Dermis blood vessel endothelial cell (primary cell): ENCODE measurements at regions not wholly inside any gene's neighbourhood (a gene's known extent, or its start where the extent isn't known, plus 50 kb on each side); places are given as distances from the start of the nearest gene placed in this dataset.

ENCODE experiments used
- DNase-seq: peaks from one replicate; pipeline ENCODE4 v3.0.0; 2010

DNA sequence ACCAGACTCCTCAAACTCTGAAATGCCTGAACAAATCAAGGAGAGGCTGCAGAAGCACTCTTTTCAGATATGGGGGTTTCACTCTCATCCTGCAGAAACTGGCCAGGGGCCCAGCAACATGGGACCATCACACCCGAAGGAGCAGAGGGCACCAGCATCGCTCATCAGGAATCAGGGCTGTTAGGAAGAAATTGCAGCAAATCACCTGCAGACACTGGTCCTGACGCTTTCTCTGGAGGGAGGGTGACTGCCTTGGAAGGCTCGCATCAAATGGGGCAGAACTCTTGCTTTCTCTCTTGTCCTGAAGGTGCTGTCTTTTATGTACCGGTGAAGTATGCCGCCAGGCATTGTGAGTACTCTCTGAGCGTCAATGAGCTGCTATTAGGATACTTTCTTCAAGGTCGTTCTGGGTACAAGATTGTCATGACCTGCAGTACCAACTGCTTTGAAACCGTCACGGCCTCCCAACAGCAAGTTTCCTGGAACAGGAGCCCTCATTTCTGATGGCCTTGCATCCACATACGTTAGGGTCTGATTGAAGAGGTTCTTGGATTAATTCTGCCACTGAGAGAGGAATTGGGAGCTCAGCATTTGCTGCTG lies 155.7 kb upstream of the SOX1 start:
- DNase-seq, result no peak

DNA sequence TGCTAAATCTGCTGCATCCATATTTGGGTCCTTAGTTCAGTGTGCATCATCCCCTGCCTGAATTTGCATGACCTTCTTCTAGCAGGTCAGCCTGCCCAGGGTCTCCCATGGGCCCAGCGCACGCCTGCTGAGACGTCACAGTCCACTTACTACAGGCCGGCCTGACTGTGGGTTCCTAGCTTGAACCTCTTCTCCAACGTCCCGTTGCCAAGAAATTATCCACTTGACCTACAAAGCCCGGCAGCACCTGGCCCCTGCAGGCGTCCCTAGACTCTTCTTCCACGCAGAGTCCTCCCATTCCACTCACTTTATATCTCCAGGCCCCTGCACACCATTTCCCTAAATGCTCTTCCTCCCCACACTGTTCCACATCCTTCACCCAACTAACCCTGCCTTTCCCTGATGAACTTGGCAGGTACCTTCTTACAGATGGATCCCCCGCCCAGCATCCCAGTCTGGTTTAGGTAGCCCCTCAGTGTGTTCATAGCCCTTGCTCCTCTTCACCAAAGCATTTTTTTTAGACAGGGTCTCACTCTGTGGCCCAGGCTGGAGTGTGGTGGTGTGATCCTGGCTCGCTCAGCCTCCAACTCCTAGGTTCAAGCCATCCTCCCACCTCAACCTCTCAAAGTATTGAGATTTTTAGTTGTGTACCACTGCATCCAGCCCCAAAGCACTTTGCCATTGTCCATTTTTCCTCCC lies 155.0 kb upstream of the SOX1 start:
- DNase-seq, result no peak

DNA sequence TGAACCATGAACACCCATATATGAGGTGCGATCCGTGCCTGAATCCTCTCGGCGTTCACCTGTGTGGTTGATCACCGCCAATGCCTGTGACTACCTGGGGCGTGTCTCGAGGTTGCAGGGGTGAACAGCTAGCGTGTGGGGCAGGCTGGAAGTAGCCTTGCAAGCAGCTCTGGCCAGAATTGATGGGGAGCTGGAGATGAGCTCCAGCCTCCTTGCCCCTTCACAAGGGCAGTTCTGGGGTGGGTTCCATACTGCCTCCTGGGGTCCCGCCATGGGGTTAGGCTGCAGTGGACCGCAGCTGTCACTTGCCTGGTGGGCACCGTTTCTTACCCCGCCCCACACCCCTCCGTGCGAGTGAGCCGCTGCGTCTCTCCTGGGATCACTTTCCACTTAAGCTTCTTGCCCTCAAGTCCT lies 154.5 kb upstream of the SOX1 start:
- no peak for DNase-seq

DNA sequence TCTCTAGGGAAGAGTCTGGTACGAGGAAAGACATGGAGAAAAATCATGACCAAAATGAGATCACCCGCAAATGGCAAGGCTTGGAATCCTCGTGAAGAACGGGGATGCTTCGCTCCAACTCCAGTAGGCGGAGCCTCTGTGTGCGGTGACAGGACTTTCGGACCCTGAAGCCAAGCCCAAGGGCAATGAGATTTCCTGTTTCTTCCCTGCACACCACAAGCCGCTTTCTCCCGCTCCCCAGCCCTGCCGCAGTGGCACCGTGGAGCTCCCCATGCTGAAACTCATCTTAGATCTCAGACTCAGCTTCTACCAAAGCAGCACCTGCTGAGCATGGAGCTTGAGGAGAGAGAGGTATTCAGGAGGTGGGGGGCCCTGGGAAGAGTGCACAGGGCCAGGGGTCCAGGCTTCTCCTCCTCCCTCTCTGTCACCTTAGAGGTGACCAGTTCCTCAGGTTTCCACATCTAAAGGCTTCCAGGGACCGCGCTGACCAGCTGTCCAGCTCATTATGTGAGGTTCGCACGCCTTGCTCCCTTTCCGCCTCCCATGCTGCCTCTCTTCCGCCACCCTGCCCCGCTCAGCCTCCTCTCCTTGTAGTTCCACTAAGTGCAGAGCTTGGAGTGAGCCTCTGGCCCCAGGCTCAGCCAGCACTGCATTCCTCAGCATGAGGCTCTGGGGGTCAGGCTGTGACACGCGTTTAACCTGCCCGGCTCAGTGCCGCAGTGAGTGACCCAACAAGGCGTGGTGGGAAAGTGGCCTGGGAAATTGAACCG lies 153.8 kb upstream of the SOX1 start:
- DNase-seq, result no peak

DNA sequence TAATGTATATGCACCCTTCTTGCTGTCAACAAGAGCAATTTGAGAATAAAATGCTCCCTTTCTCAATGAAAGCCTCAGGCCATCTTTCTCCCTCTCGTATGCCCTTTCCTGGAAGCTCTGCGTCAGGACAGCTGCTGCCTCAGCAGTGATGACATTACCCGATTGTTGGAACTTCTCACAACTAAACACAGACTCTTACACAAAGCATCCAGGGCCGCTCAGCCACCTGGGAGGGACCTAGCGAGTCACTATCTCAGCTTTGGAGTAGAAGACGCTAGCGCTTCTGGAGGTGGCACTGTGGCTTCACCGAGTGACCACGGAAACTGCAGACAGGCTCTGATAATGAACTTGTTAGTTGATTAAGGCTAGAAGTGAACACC lies 153.2 kb upstream of the SOX1 start:
- DNase-seq, result no peak

DNA sequence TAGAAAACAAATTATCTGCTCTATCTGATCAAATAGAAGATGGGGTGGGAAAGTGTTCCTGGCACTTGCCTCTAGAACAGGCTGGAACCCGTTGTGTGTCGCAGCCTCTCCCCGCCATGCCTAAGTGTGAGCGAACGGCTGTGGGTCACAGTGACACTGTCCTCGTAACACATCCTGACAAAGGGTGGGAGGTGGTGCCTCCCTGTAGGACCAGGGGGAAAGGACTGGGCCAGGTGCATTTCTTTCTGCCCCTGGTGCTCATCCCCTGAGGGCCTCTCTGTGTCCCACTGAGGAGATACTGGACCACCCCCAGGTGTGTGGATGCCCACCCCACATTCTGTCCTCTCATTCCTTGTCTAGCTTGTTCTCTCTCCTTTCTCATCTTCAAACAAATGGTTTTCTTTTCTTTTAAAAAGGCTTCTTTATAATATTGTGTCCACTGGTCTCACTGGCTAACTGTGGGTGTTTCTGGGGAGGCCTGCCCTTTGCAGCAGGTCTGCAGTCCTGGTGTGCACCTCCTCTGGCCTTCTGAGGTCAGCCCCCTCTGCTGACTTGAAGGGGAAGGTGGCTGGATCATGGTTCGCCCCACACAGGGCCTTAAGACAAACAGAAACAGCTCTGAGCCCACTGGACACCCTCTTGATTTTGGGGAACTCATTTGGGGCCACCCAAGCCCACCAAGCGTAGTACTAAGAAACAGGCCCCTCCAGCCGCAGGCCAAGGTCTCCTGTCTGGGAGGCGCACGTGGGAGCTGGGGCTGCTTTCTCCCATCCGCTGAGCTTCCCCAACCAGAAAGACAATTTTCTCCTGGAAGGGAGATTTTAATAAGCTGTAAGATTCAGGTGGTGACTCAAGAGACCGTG lies 152.5 kb upstream of the SOX1 start:
- DNase-seq, result no peak

DNA sequence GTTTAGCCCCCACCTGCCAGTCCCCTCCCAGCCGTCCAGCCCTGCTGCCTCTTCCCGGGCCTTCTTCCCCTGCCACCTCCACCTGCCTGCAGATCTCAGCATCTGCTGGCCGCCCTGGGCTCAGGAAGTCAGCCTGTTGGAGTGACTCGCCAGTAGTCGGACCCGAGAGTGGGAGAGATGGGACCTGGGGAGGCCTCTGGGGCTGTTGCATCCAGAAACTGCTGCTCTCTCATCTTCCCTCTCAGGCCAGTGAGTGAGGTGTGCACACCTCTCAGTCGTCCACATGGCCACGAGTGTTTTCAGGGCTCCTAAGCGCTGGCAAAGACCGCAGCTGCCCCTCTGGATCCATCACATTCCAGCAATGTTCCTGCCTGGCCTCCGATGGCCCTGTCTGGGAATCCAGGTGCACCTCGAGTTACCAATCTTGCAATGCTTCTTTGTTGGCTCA lies 151.8 kb upstream of the SOX1 start:
- DNase-seq, result no peak

DNA sequence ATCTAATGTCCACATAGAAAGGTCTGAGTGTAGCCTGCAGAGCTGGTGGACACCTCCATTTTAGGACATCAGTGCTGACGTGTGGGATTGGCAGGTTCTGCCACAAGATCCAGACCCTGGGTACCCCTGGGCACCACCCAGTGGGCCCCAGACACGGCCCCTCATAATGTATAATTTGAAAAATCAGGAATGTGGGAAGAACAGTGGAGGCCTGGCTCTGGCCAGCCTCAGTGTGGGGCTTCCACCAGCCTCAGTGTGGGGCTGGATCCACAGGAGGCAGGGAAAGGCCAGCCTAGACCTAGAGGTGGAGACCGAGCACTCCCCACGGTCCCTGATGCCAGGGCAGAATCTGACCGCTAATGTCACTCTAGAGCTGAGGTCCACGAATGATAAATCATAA lies 150.7 kb upstream of the SOX1 start:
- no peak for DNase-seq

DNA sequence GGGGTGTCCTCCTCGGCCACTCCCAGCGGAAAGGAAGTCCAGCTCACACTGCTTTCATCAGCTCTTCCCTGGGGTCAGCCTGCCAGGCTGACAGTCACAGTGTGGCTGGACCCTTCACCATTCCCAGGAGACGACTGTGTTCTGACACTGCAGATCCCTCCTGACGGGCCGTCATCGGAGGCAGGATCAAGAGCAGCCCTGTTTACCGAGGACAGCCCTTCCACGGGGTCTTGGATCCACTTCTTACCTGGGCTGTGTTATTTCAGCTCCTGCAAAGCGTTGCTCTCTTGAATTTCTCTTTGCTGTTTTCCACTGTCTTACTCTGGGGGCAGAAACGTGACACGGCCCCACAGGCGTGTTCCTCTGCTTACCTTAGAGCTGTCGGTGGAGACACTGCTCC lies 149.9 kb upstream of the SOX1 start:
- DNase-seq, result no peak

DNA sequence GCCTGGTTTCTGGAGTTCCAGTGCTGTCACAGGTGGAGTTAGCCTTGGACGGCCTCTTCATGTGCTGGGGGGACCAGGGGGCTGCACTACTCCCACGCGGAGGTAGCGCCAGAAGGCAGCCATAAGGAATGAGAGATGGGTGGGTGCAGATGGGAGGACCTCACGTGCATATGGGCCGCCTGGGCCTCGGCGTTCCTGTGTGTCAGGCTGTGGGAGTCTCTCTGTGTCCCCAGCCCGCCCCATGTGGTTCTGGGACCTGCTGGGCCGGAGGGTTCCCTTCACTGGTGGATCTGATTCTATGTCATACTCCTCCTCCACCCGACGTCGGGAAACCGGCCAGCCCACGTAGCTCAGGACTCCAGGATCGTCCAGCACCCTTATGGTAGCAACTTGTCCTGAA lies 149.0 kb upstream of the SOX1 start:
- DNase-seq, result no peak

DNA sequence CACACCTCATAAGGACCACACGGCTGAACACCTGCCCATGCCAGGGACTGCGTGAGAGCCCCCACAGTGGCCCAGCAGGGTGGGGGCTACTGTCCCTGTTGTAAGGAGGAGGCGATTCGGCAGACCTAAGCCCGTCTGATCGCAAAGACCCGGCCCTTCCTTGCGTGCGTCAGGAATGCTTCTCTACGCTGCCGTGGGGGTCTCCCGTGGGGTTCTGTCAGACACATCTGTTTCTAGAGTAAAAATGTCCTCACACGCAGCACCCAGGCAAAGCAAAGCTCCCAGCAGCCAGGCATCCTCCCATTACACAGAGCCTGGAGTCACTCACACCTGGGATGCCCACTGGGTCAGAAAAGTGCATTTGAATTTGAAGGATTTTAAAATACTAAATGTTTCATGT lies 147.7 kb upstream of the SOX1 start:
- DNase-seq, result no peak

DNA sequence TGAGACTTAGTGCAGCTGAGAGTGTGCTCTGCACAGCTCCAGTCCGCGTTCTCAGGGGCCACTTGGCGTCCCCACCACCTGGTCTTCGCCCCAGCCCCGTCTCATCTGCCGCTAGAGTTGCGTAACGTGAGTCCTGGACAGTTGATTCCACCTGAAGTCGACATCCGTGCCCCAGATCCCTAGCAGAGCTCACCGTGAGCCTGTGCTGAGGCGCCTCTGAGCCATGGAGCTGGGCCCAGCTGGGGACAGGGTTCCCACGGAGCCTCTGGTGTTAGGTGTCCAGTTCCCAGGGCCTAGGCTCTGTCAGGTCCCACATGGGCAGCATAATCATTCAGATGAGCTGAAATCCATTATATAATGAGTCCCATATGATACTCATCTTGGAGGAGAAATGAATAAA lies 147.1 kb upstream of the SOX1 start:
- no peak for DNase-seq

DNA sequence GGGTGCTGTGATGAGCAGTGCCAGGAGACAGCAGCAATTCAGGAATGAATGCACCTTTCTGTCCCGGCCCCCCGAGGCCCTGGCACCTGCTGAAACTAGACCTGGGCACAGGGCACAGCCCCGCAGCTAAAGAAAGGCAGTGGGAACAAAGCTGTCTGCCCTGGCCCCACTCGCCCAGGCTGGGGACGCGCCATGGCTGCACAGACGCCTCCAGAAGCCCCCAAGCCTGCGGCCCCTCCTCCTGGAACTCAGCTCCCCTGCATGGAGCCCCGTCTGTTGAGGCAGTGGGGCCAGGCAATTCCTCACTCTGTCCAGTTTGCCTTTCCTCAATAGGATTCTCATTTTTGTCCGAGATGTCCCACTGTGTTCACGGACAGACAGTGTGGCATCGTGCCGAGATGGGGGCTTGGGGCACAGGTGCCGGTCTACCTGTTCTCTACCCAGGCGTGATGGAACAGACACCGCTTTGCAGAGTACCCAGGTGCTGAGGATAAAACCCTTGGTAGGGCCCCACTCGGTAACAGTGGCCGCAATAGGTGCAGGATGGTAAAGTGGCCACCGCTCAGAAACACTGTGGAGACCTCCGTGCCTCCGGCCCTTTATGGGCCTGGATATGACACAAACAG lies 146.5 kb upstream of the SOX1 start:
- no peak for DNase-seq

DNA sequence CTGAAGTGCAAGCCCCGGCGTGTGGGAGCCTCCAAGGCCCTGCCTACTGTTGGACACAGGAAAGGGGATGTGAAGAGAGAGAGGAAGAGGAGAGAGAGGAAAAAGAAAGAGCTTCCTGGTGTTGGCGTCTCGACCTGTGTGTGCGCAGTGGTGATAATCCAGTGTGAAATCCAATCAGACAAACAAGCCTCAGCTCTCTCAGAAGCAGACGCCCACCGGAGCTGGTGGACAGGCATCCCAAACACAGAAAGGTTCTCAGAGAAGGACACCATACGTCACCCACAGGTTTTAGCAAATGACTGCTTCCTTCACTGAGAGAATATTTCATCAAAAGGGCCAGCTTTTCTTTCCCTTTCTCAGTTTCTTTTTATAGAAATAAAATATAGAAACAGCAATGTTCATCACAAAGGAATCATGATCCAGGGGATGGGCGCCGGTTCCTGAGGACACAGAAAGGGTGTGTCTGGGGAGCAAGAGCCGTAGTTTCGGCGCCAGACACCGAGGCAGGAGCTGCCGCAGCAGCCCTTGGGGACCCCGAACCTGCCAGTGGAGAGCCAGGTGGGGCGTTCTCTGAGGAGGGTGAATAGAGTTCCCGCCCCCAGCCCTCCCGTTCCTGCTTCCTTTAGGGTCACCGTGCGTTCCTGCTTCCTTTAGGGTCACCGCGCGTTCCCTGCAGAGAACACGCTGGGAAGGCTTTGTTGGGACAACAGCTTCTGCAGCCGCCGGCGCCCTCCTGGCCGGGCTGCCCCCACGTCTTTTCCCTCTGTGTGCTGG lies 145.8 kb upstream of the SOX1 start:
- DNase-seq, result no peak

DNA sequence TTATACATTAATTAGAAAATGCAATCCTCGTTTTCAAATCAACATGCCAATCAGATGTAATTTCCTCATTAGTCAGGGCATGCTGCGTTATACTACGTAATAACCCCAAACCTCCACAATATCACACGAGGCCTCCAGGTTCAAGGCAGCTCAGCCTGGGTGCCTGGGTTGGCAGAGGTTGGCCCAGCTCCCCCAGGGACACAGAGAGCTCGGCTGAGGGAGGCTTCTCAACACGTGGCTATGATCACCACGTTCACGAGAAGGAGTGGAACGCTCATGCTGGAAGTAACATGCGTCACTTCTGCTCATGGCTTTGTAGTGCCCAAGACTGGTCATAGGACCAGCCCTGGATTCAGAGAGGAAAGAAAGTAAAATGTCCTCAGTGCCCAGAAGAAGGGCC lies 144.9 kb upstream of the SOX1 start:
- no peak for DNase-seq

DNA sequence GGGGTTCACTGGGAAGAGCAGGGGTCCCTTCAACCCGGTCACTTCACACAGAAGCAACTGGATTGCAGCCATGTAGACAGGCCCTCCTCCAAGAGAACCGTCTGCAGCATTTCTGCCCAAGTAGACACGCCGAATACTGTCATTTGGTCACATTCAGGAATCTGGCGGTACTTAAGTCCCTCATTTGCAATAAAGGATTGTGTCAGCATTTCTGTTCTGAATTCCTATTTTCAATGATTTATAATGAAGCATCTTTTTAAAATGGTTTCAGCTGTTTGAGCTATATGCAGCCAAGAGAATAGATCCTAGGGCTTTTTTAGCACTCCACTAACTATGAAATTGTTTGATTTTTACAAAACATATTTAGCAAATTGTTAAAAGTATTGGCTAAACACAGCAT lies 143.5 kb upstream of the SOX1 start:
- no peak for DNase-seq

DNA sequence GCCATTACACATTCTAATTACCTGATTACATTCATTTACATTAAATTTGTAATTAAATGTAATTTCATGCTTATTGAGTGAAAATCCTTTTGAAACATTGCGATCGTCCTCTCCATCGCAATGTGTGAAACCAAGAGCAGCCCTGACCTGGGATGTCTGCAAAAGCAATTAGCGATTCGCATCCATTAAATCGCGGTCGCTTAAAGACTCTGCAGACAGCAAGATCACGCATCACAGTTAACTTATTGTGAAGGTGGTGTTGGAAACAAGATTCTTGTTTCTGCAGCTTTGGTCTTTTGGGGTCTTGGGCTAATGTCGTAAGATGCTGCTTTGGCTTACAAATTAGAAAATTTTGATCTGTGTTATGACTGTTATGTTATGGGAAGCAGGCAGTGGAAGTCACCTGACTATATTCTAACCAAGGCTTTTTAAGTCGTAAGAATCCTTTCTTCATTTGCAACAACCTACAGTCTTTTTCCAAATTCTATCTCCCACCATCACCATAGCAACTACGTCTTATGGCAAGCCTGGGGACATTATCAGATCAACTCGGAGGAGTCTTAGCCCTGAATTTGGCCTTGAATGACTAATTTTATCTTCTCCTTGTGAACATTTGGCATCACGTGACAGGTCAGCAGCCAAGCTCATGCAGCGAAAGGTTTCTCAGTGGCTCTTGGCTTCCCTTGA lies 142.8 kb upstream of the SOX1 start:
- no peak for DNase-seq

DNA sequence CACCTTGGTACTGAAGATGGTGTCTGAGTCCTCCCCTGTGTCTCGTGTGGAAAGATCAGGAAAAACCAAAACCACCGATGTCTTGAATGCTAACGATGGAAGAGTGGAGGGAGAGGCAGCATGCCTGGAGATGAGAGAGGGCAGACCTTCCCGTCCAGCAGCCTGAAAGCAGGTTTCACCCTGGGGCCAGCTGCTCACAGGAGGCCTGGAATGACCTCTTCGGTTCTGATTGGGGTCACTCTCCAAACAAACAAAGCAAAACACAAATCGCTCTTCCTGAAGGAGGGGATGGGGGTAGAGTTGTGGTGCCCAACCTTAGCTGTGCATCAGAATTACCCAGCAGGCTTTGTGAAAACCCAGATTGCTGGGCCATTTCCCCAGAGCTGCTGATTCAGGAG lies 142.3 kb upstream of the SOX1 start:
- no peak for DNase-seq

DNA sequence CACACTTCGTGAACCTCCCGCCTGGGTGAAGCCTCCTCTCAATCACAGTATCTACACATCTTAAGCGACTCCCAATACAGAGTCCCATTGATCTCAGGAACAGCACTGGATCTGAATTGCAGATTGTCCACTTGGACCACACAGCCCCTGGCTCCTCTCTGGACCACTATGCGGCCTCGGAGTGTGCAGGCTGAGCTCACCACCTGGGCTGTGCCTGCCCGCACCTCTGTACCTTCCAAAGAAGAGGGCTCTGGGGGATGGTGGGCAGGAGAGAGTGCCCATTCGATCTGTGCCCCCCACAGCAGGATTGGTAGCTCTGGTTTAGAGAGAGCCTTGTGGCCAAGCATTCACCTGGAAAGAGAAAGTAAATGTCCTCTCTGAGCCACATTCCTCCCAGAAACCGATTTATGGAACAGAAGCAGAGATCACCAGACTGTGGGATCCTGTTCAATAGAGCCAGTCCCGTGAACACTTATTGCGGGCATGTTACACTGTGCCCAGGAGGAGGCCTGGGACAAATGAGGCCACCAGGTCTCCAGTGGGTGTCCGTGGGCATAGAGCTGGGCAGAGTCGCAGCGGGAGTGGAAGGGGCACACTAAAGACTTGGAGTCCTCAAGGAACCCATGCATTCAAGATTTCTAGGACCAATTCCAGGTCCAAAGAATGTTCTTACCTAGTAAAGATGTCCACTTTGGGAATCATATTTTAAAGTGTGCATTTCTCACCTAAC lies 141.6 kb upstream of the SOX1 start:
- DNase-seq, result no peak

DNA sequence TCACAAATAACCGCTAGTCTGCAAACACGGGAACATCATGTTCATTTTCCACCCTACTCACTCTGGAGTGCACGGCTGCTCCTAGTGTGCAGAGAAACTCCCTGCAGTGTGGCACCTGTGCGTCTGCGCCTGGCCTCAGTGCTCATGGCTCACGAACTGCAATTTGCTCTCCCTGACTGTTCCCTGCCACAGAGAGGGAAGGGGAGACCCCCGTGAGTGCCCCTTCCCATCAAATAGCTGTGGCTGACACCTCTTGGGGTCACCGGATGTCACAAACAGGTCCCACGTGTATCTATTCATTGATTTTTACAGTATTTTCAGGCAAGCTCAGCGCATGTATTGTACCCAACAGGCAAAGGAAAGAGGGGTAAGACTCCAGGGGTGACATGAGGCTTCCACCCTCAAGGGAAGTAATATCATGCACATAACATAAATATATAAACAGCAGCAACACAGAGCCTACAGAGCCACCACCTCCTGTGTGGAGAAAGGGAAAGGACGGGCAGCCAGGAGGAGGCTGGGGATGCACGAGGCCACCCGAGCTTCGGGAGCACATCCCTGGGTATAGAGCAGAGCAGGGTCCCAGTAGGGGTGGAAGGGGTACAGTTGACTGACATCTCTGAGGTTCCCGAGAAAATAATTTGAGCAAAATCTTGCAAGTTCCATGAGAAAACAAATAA lies 140.3 kb upstream of the SOX1 start:
- no peak for DNase-seq
